ENCODE measurements at regions not wholly inside any gene's neighbourhood (a gene's known extent, or its start where the extent isn't known, plus 50 kb on each side); places are given as distances from the start of the nearest gene placed in this dataset.
"Not testable (repeated sequence)": the region's sequence is repeated elsewhere in the genome, so short reads cannot be mapped to it uniquely, and the experiment has no call there.

- no peak for DNase-seq
Measured at GRCh38 chr22:25492841-25493734, 71.4 kb upstream of the GRK3 start.

GRCh38 chr22:25493794-25494193 is 70.7 kb upstream of the GRK3 start:
- no peak for DNase-seq

- no peak for DNase-seq
Measured at GRCh38 chr22:25494774-25495173, 69.7 kb upstream of the GRK3 start.

GRCh38 chr22:25495285-25495684 is 69.2 kb upstream of the GRK3 start:
- DNase-seq, result no peak

- no peak for DNase-seq
Measured at GRCh38 chr22:25496396-25497064, 67.9 kb upstream of the GRK3 start.

- DNase-seq, result no peak
Measured at GRCh38 chr22:25497181-25497641, 67.3 kb upstream of the GRK3 start.

GRCh38 chr22:25497716-25498115 is 66.8 kb upstream of the GRK3 start:
- DNase-seq, result no peak

- not testable (repeated sequence) for DNase-seq
Measured at GRCh38 chr22:25500671-25501070, 63.8 kb upstream of the GRK3 start.

GRCh38 chr22:25504017-25504416 is 60.5 kb upstream of the GRK3 start:
- not testable (repeated sequence) for DNase-seq

- no peak for DNase-seq
Measured at GRCh38 chr22:25508161-25508560, 56.3 kb upstream of the GRK3 start.

GRCh38 chr22:25508761-25509321 is 55.6 kb upstream of the GRK3 start:
- DNase-seq, result no peak

- DNase-seq, result no peak
Measured at GRCh38 chr22:25509374-25509791, 55.1 kb upstream of the GRK3 start.

- no peak for DNase-seq
Measured at GRCh38 chr22:25510876-25511275, 53.6 kb upstream of the GRK3 start.

GRCh38 chr22:25511725-25512124 is 52.8 kb upstream of the GRK3 start:
- no peak for DNase-seq

- DNase-seq, result no peak
Measured at GRCh38 chr22:25514436-25515180, 49.9 kb upstream of the GRK3 start.
